B cell (primary cell): ENCODE measurements at regions not wholly inside any gene's neighbourhood (a gene's known extent, or its start where the extent isn't known, plus 50 kb on each side); places are given as distances from the start of the nearest gene placed in this dataset.

Experiments
- EZH2 ChIP-seq: IDR thresholded peaks from 2 replicates; pipeline ENCODE4 v1.6.1; 2012; ENCODE audit warnings: borderline replicate concordance, low read depth, mild to moderate bottlenecking, moderate library complexity, low read length; ENCODE audit not compliant: insufficient read depth, poor library complexity, severe bottlenecking
- TF ChIP-seq, protein P1 (sequence below): fragments of 200-600 bp; IDR thresholded peaks from one replicate; pipeline ENCODE4 v1.8.0; 2022; ENCODE audit warnings: antibody characterized with exemption, mild to moderate bottlenecking

DNA sequence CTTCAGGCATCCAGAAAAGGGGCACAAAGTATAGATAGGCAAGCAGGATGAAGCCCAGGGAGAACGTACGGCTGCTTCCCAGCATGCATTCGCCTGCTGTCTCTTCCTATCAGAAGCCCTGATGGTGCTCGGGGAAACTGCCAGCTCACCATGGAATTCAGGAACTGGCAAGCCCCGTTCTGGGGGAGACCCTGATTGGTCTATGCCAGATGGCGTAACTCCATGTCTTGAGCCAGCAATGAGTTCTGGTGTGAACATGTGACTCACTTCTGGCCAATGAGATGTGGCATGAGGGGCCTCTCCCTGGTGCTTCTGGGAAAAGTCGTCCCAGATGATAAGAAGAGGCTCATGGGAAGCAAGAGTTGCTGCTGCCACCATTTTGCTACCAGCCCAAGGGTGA is 270.8 kb downstream of the BCL11B start:
- TF ChIP-seq, protein P1, sequence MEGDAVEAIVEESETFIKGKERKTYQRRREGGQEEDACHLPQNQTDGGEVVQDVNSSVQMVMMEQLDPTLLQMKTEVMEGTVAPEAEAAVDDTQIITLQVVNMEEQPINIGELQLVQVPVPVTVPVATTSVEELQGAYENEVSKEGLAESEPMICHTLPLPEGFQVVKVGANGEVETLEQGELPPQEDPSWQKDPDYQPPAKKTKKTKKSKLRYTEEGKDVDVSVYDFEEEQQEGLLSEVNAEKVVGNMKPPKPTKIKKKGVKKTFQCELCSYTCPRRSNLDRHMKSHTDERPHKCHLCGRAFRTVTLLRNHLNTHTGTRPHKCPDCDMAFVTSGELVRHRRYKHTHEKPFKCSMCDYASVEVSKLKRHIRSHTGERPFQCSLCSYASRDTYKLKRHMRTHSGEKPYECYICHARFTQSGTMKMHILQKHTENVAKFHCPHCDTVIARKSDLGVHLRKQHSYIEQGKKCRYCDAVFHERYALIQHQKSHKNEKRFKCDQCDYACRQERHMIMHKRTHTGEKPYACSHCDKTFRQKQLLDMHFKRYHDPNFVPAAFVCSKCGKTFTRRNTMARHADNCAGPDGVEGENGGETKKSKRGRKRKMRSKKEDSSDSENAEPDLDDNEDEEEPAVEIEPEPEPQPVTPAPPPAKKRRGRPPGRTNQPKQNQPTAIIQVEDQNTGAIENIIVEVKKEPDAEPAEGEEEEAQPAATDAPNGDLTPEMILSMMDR = no peak
- no peak for TF ChIP-seq EZH2
